Suprapubic skin (tissue), 4 donors: ENCODE measurements at regions not wholly inside any gene's neighbourhood (a gene's known extent, or its start where the extent isn't known, plus 50 kb on each side); places are given as distances from the start of the nearest gene placed in this dataset.

Experiments used
- DNase-seq, 2 donors: peaks; one replicate each; pipeline ENCODE4 v3.0.0-alpha.2; 2019; ENCODE audit warnings: low spot score in 2 of 2
- H3K27ac ChIP-seq: fragments of 200-600 bp; sonication (generic); one replicate; pipeline ENCODE4 v1.5.1; 2019
- H3K27me3 ChIP-seq: fragments of 200-600 bp; sonication (generic); one replicate; pipeline ENCODE4 v1.5.1; 2019
- H3K36me3 ChIP-seq: fragments of 200-600 bp; sonication (generic); one replicate; pipeline ENCODE4 v1.5.1; 2019
- H3K4me1 ChIP-seq: fragments of 200-600 bp; sonication (generic); one replicate; pipeline ENCODE4 v1.5.1; 2019
- H3K4me3 ChIP-seq: fragments of 200-600 bp; sonication (generic); one replicate; pipeline ENCODE4 v1.5.1; 2019; ENCODE audit warnings: mild to moderate bottlenecking
- H3K9me3 ChIP-seq: fragments of 200-600 bp; sonication (generic); one replicate; pipeline ENCODE4 v1.5.1; 2019
- EP300 ChIP-seq: sonication (generic); formaldehyde crosslinking; IDR thresholded peaks from one replicate; pipeline ENCODE4 v1.6.1; 2017; ENCODE audit warnings: antibody characterized with exemption
- POLR2A ChIP-seq, 2 donors: fragments of 450-650 bp; IDR thresholded peaks; one replicate each; pipeline ENCODE4 v1.6.1; 2017; ENCODE audit warnings: antibody characterized with exemption in 2 of 2, mild to moderate bottlenecking in 2 of 2, moderate library complexity in 2 of 2
- POLR2AphosphoS5 ChIP-seq, 3 donors: sonication (generic); formaldehyde crosslinking; IDR thresholded peaks; one replicate each; pipeline ENCODE4 v1.6.1; 2017; ENCODE audit warnings: antibody characterized with exemption in 3 of 3
- WGBS: methylation state at CpG from one replicate; pipeline ENCODE4 v1.1.5; 2018; 5-methylcytosine and 5-hydroxymethylcytosine counted together
- TF ChIP-seq, protein P1 (sequence below), 2 donors: fragments of 200-600 bp in 1 of 2; fragments of 450-650 bp in 1 of 2; sonication (generic) in 1 of 2; IDR thresholded peaks; one replicate each; pipeline ENCODE4 v1.5.1; 2016 to 2019; ENCODE audit warnings: antibody characterized with exemption in 2 of 2, mild to moderate bottlenecking in 1 of 2, moderate library complexity in 1 of 2

DNA sequence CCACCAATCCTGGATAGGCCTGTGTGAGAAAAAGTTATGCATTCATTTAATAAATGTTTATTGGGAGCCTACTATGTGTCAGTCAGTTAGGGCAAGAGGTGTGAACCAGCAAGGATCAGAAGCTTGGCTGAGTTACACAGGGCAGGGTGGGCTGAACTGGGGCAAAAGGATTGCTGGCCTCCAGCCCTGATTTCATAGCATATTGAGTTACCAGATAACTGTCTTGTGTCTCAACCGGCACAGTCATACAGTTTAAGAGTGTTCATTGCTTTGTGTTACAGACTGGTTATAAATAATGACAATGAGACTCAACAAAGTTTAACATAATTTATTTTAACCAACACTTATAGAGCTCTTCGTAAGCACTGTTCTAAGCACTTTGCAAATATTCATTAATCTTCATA, 253.8 kb downstream of the DLEU7 start:
- DNase-seq: no peak

GRCh38 chr13:50592412-50593155, 250.9 kb downstream of the DLEU7 start:
- H3K27me3 ChIP-seq: no peaks in the 10 kb centered on the region
- H3K27ac ChIP-seq: no peak overlapping the region
- H3K4me1 ChIP-seq: peaks cover 3% of the 10 kb centered on the region
- H3K36me3 ChIP-seq: no peaks in the 10 kb centered on the region
- WGBS: 64% methylated on average over 2 of the region's 2 CpGs
- TF ChIP-seq POLR2A (IDR thresholded peaks at IDR 0.05) (no peak), POLR2AphosphoS5 (IDR thresholded peaks at IDR 0.05) (no peak), EP300 (no peak)
- TF ChIP-seq, protein P1, sequence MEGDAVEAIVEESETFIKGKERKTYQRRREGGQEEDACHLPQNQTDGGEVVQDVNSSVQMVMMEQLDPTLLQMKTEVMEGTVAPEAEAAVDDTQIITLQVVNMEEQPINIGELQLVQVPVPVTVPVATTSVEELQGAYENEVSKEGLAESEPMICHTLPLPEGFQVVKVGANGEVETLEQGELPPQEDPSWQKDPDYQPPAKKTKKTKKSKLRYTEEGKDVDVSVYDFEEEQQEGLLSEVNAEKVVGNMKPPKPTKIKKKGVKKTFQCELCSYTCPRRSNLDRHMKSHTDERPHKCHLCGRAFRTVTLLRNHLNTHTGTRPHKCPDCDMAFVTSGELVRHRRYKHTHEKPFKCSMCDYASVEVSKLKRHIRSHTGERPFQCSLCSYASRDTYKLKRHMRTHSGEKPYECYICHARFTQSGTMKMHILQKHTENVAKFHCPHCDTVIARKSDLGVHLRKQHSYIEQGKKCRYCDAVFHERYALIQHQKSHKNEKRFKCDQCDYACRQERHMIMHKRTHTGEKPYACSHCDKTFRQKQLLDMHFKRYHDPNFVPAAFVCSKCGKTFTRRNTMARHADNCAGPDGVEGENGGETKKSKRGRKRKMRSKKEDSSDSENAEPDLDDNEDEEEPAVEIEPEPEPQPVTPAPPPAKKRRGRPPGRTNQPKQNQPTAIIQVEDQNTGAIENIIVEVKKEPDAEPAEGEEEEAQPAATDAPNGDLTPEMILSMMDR (IDR thresholded peaks at IDR 0.05): no peak
- DNase-seq: no peak
- H3K9me3 ChIP-seq: no peaks in the 10 kb centered on the region
- H3K4me3 ChIP-seq: no peak overlapping the region

More for the DNA sequence above, 253.8 kb downstream of the DLEU7 start:
- no peak for TF ChIP-seq POLR2A (IDR thresholded peaks at IDR 0.05)
- TF ChIP-seq POLR2AphosphoS5 (IDR thresholded peaks at IDR 0.05): no peak
- TF ChIP-seq EP300: no peak
- TF ChIP-seq, protein P1 (IDR thresholded peaks at IDR 0.05): no peak
- H3K9me3 ChIP-seq: no peaks in the 10 kb centered on the region
- 66% methylated on average over 2 of the region's 2 CpGs for WGBS
- H3K36me3 ChIP-seq: no peaks in the 10 kb centered on the region
- H3K4me3 ChIP-seq: no peak overlapping the region
- H3K4me1 ChIP-seq: peaks cover 3% of the 10 kb centered on the region
- H3K27ac ChIP-seq: no peak overlapping the region
- H3K27me3 ChIP-seq: no peaks in the 10 kb centered on the region

DNA sequence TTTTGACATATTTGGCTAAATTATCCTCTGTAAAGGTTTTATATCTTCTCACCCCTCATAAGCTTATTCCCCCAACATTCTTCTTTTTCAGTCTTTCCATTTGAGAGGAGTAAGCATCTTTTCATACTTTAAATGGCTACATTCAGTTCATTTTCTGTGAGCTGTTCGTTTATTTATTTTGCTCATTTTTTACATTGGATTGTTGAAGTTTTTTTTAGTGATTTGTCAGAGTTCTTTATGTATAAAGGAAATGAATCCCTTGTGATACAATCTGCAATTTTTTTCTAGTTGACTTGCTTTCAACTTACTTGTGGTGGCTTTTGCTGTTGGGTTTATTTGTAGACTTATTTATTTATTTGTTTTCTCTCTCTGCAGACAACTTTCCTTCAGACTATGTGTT, 250.3 kb downstream of the DLEU7 start:
- 90% methylated on average over 1 of the region's 1 CpG for WGBS
- no peaks in the 10 kb centered on the region for H3K9me3 ChIP-seq
- no peak overlapping the region for H3K4me3 ChIP-seq
- DNase-seq: no peak
- H3K36me3 ChIP-seq: no peaks in the 10 kb centered on the region
- no peak overlapping the region for H3K27ac ChIP-seq
- H3K4me1 ChIP-seq: peaks cover 3% of the 10 kb centered on the region
- no peaks in the 10 kb centered on the region for H3K27me3 ChIP-seq
- TF ChIP-seq, protein P1 (IDR thresholded peaks at IDR 0.05): no peak
- no peak for TF ChIP-seq POLR2A (IDR thresholded peaks at IDR 0.05)
- TF ChIP-seq EP300: no peak
- TF ChIP-seq POLR2AphosphoS5 (IDR thresholded peaks at IDR 0.05): no peak

DNA sequence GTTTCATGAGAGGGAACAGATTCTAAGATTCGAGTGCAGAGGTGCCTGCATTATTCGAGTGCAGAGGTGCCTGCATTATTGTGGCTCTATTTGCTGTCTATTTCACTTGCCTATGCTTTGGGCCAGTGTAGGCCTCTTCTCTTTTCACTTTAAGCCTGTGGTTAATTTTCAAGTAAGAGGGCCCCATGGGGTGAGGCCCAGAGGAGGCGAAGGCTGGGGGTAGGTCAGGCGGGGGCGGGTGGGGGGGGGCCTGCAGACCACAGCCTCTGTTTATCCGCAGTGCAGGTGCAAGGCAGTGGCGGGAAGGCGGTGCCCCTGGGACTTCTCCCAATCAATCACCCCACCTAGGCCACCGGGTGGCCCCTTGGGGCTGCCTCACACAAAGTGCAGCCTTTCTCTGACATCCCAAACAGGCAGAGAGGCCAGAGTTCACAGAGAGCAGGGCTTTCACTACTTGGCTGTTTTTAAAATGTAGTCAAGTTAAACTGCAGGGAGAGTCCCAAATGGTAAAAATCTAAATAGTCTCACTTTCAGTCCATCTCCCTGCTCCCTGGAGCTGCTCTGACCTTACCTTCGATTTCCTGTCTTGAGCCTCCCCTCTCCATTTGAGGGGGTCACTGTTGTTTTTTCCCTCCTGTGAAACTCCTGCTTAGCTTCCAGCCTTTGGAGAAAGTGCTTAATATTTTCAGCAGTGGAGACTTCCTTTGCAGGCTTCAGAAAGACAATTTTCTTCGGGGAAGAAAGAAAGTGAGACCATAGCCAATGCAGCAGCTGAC, 249.0 kb downstream of the DLEU7 start:
- no peak overlapping the region for H3K4me3 ChIP-seq
- no peaks in the 10 kb centered on the region for H3K36me3 ChIP-seq
- no peak for TF ChIP-seq POLR2AphosphoS5 (IDR thresholded peaks at IDR 0.05)
- TF ChIP-seq, protein P1 (IDR thresholded peaks at IDR 0.05): no peak
- TF ChIP-seq EP300: no peak
- no peak for TF ChIP-seq POLR2A (IDR thresholded peaks at IDR 0.05)
- DNase-seq: no peak
- no peaks in the 10 kb centered on the region for H3K9me3 ChIP-seq
- H3K27ac ChIP-seq: no peak overlapping the region
- peaks cover 3% of the 10 kb centered on the region for H3K4me1 ChIP-seq
- H3K27me3 ChIP-seq: no peaks in the 10 kb centered on the region
- 69% methylated on average over 10 of the region's 11 CpGs for WGBS

DNA sequence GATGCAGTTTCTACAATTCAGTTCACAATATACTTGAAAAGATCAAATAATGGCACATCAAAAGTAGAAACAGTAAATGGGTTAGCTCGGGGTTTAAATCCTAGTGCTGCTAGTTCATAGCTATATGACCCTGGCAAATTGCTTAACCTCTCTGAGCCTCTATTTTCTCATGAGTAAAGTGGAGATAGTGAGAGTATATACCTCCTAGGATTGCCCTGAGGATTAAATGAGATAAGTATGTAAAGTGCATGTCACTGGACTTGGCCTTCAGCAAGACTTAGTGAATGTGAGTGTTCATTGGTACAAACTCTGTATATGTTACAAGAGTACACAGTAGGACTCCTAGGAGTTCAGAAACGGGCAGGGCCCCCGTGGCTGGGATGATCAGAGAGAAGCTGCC, 248.3 kb downstream of the DLEU7 start:
- WGBS: 92% methylated on average over 3 of the region's 3 CpGs
- no peak for TF ChIP-seq POLR2AphosphoS5 (IDR thresholded peaks at IDR 0.05)
- no peaks in the 10 kb centered on the region for H3K36me3 ChIP-seq
- no peak overlapping the region for H3K4me3 ChIP-seq
- H3K4me1 ChIP-seq: peaks cover 3% of the 10 kb centered on the region
- DNase-seq: no peak
- no peaks in the 10 kb centered on the region for H3K9me3 ChIP-seq
- H3K27ac ChIP-seq: no peak overlapping the region
- H3K27me3 ChIP-seq: no peaks in the 10 kb centered on the region
